ENCODE measurements at regions not wholly inside any gene's neighbourhood (a gene's known extent, or its start where the extent isn't known, plus 50 kb on each side); places are given as distances from the start of the nearest gene placed in this dataset.

DNA sequence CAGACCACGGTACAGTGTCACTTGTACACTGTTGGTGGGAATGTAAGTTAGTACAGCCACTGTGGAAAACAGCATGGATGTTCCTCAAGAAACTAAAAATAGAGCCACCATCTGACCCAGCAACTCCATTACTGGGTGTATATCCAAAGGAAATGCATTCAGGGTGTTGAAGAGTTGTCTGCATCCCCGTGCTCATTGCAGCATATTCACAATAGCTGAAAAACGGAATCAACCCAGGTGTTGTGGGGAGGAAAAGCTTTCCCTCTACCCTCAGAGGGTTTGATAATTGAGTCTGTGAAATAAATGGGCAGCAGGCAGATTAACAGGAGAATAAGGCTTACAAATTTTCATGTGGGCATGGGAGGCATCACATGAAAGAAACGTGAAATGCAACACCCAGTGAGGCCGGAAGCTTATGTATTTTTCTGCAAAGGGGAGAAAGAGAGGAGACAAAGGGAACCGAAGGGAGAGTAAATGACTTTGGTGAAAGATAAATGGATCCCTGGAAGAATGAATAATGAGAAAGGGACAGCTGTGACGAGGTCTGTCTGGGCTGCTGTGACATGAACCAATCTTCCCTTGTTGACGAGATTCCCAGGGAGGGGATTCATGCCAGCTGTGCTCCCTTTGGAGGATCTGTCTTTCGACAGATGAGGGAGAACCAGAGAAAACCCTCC is 106.2 kb downstream of the KCNJ12 start:
- TF ChIP-seq, protein P1, sequence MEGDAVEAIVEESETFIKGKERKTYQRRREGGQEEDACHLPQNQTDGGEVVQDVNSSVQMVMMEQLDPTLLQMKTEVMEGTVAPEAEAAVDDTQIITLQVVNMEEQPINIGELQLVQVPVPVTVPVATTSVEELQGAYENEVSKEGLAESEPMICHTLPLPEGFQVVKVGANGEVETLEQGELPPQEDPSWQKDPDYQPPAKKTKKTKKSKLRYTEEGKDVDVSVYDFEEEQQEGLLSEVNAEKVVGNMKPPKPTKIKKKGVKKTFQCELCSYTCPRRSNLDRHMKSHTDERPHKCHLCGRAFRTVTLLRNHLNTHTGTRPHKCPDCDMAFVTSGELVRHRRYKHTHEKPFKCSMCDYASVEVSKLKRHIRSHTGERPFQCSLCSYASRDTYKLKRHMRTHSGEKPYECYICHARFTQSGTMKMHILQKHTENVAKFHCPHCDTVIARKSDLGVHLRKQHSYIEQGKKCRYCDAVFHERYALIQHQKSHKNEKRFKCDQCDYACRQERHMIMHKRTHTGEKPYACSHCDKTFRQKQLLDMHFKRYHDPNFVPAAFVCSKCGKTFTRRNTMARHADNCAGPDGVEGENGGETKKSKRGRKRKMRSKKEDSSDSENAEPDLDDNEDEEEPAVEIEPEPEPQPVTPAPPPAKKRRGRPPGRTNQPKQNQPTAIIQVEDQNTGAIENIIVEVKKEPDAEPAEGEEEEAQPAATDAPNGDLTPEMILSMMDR (IDR thresholded peaks at IDR 0.05): no peak
- TF ChIP-seq EZH2 (IDR thresholded peaks at IDR 0.05): no peak
